ENCODE measurements at regions not wholly inside any gene's neighbourhood (a gene's known extent, or its start where the extent isn't known, plus 50 kb on each side); places are given as distances from the start of the nearest gene placed in this dataset.
"Not testable (repeated sequence)": the region's sequence is repeated elsewhere in the genome, so short reads cannot be mapped to it uniquely, and the experiment has no call there.

GRCh38 chr6:81088145-81088544 lies 664.3 kb downstream of the TENT5A start:
- DNase-seq: no peak

- DNase-seq: no peak
These were observed 665.5 kb downstream of the TENT5A start for GRCh38 chr6:81086991-81087390.

- DNase-seq: no peak
These were observed 667.1 kb downstream of the TENT5A start for GRCh38 chr6:81085431-81085790.

DNA sequence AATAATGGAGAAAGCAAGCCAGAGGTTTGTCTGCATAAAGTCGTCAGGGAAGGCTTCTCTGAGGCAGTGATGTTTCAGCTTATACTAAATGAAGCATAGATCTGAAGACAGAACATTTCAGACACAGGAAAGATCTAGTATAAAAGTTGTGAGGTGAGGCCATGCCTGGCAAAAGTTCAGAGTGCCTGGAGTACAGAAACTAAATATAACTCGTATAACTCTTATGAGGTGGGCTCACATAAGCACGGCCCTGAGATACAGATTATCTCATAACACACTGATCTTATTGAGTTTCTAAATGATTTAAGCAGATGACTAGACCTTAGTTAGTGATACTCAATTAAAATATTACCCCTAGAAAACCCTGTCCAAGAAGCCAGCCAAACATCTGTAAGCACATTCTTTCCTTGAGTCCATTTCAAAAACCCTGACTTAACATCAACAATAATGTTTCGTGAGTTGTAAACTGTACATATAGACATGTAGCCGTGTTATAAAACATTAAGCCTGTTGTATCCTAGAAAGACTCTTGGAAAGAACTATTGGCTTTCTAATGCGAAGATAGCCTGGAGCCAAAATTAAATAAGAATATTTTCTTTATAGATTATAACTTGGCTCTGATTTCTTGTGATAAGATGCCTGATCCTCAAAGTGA lies 667.6 kb downstream of the TENT5A start:
- no peak for DNase-seq

- DNase-seq: no peak
These were observed 676.5 kb downstream of the TENT5A start for GRCh38 chr6:81075974-81076373.

DNA sequence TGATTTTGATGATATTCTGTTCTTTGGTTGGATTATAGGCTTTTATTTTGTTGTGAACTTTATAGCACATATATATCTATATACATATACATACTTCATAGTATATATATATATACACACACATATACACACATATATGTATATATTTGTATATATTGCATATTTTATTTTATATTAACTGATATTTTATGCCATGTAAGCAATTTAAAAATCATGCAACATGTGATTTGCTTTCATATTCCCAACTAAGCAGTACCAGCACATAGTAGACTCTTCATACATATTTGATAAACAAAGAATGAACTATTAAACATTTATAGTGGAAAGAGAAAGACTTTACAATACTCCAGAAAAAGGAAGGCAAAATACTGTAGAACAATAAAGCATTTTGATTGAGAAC lies 679.2 kb downstream of the TENT5A start:
- no peak for DNase-seq

- no peak for DNase-seq
These were observed 681.4 kb downstream of the TENT5A start for GRCh38 chr6:81071121-81071520.

DNA sequence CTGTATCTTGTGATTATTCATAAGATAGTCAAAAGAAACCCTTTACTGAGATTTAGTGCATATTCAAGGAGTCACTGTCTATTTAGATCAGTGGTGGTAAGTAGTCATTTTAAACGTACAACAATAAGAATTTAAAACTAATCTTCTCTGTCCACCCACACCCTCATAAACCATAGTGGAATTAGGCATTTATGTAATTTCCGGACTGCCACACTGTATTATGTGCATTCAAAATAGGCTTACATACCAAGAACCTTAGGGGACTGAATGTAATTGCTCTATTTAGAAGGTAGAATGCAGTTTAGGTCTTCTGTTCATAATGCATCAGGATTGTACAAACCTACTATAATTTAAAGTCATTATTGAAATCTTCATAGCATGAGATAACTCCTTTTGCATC lies 685.4 kb downstream of the TENT5A start:
- no peak for DNase-seq

DNA sequence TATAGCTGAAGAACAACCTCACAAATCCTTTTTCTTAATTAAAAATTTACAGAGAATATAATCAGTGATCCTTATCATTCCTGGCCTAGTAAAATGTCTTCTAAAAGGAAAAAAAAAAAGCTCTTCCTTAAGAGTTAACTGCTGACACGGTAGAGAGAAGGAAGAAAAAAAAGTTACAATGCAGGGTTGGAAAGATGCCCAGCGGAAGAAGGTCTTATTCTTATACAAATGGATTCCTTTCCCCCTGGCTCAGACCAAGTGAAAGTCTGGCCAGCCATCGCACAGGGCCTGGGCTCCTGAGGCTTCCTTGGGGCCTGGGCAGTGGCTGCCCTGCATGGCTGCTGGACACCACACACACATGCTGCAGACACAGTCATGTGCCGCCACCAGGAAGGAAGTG lies 688.6 kb downstream of the TENT5A start:
- DNase-seq: no peak

- no peak for DNase-seq
These were observed 698.4 kb downstream of the TENT5A start for GRCh38 chr6:81054036-81054435.

DNA sequence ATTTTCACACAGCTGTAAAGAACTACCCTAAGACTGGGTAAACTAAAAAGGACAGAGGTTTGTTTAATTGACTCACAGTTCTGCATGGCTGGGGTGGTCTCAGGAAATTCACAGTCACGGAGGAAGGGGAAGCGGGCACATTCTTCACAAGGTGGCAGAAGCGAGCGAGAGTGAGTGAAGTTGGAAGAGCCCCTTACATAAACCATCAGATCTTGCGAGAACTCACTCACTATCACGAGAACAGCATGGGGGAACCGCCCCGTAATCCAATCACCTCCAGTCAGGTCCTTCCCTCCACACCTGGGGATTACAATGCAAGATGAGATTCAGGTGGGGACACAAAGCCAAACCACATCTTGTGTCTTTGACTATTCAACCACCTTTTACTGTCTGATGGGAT lies 700.5 kb downstream of the TENT5A start:
- DNase-seq: no peak

DNA sequence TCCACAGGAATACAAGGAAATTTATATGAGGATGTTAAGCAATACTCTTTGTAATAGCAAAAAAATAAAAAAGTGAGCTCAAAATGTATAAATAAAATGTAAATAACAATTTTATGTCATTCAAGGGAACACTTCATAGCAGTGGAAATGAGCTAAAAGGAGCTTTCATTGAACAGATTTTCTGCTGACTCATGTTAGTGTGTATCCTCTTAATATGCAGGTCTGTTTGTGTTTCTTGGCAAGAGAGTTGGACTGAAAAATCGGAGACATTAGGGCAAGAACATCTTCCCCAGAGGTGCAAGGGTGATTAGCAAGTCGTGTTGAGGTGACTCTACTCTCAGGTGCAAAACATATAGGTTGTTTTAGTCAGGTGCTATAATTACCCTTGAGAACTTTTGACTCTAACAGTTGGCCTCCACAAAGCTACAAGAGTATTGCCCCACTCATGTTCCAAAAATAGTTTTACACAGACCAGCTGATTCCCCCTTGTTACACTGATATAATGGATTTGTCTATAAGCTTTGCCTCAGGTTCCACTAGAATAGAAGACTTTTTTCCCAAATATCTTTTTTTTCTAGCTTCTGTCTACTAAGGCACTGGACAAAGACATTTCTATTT lies 702.9 kb downstream of the TENT5A start:
- DNase-seq: no peak

GRCh38 chr6:81031416-81031815 lies 721.1 kb downstream of the TENT5A start:
- DNase-seq: no peak

- DNase-seq: no peak
These were observed 726.4 kb downstream of the TENT5A start for GRCh38 chr6:81026041-81026553.

DNA sequence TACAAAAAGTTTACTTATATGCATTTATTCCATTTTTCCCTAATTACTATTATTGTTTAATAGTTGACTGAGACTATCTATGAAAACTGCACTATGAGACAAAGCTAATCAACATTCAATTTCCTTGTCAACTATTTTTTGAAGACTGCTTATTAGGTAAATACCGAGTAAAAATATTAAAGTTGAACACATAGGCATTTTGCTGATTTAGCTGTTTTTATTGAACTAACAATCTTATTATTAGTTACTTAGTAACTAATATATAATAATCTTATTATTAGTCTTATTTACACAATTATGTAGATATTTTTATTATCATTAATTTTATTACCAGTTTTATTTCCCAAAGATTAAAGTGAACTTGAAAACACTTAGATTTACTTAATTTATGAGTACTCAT lies 728.8 kb downstream of the TENT5A start:
- DNase-seq: no peak

DNA sequence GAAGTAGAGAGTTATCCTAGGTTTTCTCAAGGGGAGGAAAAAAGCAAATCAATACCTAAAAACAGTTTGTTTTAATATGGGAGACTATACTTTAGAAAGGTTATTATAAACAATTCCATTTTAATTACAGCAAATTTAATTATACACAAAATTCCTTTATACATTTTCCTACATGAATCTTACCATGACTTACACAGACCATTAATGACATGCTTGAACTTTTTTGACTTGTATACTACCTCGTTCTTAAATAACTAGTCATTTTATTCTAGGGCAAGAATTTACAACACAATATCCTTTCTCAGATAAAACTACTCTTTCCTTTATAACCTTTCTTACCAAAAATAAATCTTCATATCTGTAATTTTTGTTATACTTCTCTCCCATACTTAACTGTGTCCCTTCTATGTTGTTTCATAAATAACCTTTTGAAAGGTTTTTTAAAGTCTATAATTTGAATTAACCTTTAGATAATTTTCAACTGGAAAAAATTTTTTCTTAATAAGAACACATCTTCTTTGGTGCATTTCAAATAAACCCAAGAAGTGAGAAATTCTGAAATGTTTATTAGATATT lies 729.4 kb downstream of the TENT5A start:
- no peak for DNase-seq

GRCh38 chr6:81017586-81017985 lies 734.9 kb downstream of the TENT5A start:
- DNase-seq: not testable (repeated sequence)

GRCh38 chr6:81003894-81004293 lies 748.6 kb downstream of the TENT5A start:
- DNase-seq: no peak

DNA sequence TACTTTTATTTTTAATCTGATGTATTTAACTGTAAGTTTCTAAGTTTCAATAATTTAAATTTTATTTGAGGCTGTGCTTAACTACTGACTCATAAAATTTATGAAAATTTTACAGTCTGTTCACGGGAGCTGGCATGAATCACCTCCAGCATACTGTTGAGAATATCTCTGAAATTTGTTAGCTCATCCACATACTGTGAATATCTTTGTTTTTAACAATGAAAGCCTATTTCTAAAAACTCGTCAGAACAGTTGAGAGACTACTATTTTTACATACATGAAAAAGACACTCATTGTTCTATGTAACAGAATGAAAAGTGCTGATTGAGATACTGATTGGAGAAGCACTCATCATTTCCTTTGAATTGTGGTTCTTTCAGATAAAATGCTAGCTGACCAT lies 749.3 kb downstream of the TENT5A start:
- no peak for DNase-seq

GRCh38 chr6:81002126-81002525 lies 750.4 kb downstream of the TENT5A start:
- no peak for DNase-seq

DNA sequence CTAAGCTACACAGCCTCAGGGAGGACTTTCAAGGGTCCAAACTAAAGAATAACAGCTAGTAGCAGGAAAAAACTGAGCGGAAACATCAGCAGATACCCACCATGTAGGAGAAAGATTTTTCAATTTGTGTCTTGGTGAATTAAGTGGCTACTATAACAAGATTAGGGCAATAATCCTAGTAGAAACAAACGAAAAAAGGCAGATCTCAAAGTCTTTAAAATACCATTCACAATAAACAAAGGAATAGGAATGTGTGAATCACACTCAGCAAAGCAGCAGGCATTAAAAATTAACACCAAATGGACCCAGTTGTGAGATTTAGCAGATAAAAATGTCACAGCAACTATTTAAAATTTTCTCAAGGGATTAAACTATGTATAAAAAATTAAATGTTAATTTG lies 761.2 kb downstream of the TENT5A start:
- DNase-seq: no peak

DNA sequence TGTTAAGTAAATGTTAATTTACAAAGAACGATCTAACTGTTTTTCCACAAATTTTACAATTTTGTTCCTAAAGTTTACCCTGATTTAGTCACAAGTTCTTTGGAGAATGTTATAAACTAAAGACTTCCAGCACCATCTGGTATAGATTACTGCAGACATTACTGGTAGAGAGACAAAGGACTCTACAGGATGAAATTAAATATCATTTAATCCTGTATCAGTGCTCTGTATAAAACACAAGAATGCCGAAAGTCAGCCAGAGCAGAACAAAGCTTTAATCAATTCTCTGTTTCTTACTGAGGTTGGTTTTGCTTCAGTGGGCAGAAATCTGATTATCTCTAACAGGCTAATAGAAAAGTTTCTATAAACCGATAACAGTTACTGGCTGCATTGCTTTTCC lies 763.6 kb downstream of the TENT5A start:
- DNase-seq: no peak

DNA sequence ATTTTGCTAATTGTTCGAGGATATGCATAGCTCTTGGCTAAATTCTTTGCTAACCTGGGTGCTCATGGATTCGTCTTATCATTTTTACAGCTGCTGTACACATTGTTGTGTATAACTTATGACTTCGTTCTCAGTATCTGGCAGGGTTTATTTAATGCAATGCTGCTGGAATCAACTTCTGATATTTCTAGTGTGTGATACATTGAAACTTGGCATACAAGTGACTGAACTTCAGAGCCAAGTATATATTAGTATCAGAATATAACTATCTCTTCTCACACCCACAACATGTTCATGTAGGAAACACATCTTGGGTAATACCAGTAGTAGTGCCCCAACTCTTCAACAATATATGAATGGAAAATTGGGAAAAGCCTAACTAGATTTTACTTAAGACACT lies 764.2 kb downstream of the TENT5A start:
- no peak for DNase-seq

DNA sequence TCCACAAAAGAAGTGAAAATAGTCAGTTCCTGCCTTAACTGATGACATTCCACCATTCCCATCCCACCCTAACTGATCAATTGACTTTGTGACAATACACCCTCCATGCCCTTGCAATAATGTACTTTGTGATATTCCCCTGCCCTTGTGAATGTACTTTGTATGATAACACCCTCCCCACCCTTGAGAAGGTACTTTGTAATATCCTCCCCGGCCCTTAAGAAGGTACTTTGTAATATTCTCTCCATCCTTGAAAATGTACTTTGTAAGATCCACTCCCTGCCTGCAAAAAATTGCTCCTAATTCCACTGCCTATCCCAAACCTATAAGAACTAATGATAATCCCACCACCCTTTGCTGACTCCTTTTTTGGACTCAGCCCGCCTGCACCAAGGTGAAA lies 771.3 kb downstream of the TENT5A start:
- not testable (repeated sequence) for DNase-seq

DNA sequence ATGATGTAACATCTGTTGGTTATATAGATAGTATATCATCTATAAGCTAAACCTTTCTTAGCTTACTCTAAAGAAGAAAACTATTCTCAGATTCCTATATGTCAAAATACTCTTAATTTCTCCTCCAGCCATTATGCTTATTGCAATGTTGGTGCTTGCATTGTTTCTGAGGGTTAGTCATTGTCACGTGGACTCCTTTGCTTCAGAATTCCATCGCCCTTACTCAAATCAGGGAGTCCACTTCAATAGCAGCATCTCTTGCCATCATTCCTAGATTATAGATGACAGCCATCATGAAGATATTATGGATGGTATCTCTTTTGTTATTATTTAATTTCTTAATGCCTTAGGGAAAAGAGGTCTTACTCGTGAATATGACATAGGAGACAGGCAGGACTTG lies 776.1 kb downstream of the TENT5A start:
- DNase-seq: no peak
